DMS114 treated with DMSO at 0.1 percent for 48 hours (cell line): ENCODE measurements at regions not wholly inside any gene's neighbourhood (a gene's known extent, or its start where the extent isn't known, plus 50 kb on each side); places are given as distances from the start of the nearest gene placed in this dataset.

Experiments used
- DNase-seq: peaks from one replicate; lab custom pipeline; 2025; ENCODE audit not compliant: unreplicated experiment; lab: John Stamatoyannopoulos, UW

- no peak for DNase-seq
These were observed 73.0 kb upstream of the LEP start for GRCh38 chr7:128167791-128168666.

GRCh38 chr7:128168667-128169210, 72.3 kb upstream of the LEP start:
- DNase-seq: no peak

- DNase-seq: no peak
These were observed 70.6 kb upstream of the LEP start for GRCh38 chr7:128170461-128170860.

- no peak for DNase-seq
These were observed 69.6 kb upstream of the LEP start for GRCh38 chr7:128171342-128171918.

GRCh38 chr7:128172151-128172550, 68.9 kb upstream of the LEP start:
- no peak for DNase-seq

GRCh38 chr7:128172963-128173362, 68.1 kb upstream of the LEP start:
- DNase-seq: no peak

GRCh38 chr7:128174386-128174785, 66.7 kb upstream of the LEP start:
- DNase-seq: no peak

GRCh38 chr7:128176696-128177095, 64.4 kb upstream of the LEP start:
- DNase-seq: no peak

- DNase-seq: no peak
These were observed 63.1 kb upstream of the LEP start for GRCh38 chr7:128177768-128178550.

- no peak for DNase-seq
These were observed 62.5 kb upstream of the LEP start for GRCh38 chr7:128178611-128179010.

- DNase-seq: no peak
These were observed 52.5 kb upstream of the LEP start for GRCh38 chr7:128188396-128189230.

GRCh38 chr7:128189231-128189930, 51.7 kb upstream of the LEP start:
- DNase-seq: no peak

- DNase-seq: no peak
These were observed 50.9 kb upstream of the LEP start for GRCh38 chr7:128190051-128190647.

GRCh38 chr7:128191136-128191844, 49.8 kb upstream of the LEP start:
- DNase-seq: no peak
